K562 (cell line): ENCODE measurements at regions not wholly inside any gene's neighbourhood (a gene's known extent, or its start where the extent isn't known, plus 50 kb on each side); places are given as distances from the start of the nearest gene placed in this dataset.

Experiments
- FOXP1 ChIP-seq: sonication (generic); formaldehyde crosslinking; IDR thresholded peaks from 2 replicates; pipeline ENCODE4 v1.8.0; 2022; ENCODE audit warnings: mild to moderate bottlenecking, missing genetic modification reagents
- RBM14 ChIP-seq: fragments of 200-400 bp; formaldehyde crosslinking; IDR thresholded peaks from 2 replicates; pipeline ENCODE4 v1.6.1; 2018; ENCODE audit warnings: low read depth, mild to moderate bottlenecking, low read length, moderate library complexity, borderline replicate concordance; ENCODE audit not compliant: insufficient read depth
- SMARCC2 ChIP-seq: fragments of 450-650 bp; IDR thresholded peaks from 2 replicates; pipeline ENCODE4 v1.6.1; 2017; ENCODE audit warnings: antibody characterized with exemption, moderate library complexity, mild to moderate bottlenecking, low read depth
- ZBED1 ChIP-seq: IDR thresholded peaks from 2 replicates; pipeline ENCODE4 v1.6.1; 2014
- ZNF239 ChIP-seq: fragments of 250-450 bp; sonication (Bioruptor Pico); IDR thresholded peaks from 2 replicates; pipeline ENCODE4 v1.4.0; 2020; ENCODE audit warnings: mild to moderate bottlenecking
- ZNF384 ChIP-seq: IDR thresholded peaks from 2 replicates; pipeline ENCODE4 v1.6.1; 2012; ENCODE audit warnings: low read depth, low read length, improper control_type of control experiment
- TF ChIP-seq, protein P1 (sequence below): sonication (generic); formaldehyde crosslinking; IDR thresholded peaks from 2 replicates; pipeline ENCODE4 v1.8.1; 2023; ENCODE audit warnings: mild to moderate bottlenecking, missing genetic modification reagents
- TF ChIP-seq, protein P2 (sequence below): fragments of 200-800 bp; sonication (Bioruptor generic); IDR thresholded peaks from 2 replicates; pipeline ENCODE4 v1.6.1; 2016; ENCODE audit warnings: missing genetic modification characterization, missing compliant biosample characterization
- TF ChIP-seq, protein P3 (sequence below): sonication (generic); formaldehyde crosslinking; IDR thresholded peaks from 2 replicates; pipeline ENCODE4 v1.8.0; 2022; ENCODE audit warnings: mild to moderate bottlenecking, low read depth, missing genetic modification reagents
- TF ChIP-seq, protein P4 (sequence below): sonication (generic); formaldehyde crosslinking; IDR thresholded peaks from 2 replicates; pipeline ENCODE4 v1.8.0; 2023; ENCODE audit warnings: mild to moderate bottlenecking, missing genetic modification reagents
- TF ChIP-seq, protein P5 (sequence below): fragments of 450-650 bp; IDR thresholded peaks from 2 replicates; pipeline ENCODE4 v1.6.1; 2016; ENCODE audit warnings: antibody characterized with exemption
- TF ChIP-seq, protein P6 (sequence below): fragments of 250-450 bp; sonication (Bioruptor Pico); IDR thresholded peaks from 2 replicates; pipeline ENCODE4 v1.8.0; 2022; ENCODE audit warnings: inconsistent platforms

DNA sequence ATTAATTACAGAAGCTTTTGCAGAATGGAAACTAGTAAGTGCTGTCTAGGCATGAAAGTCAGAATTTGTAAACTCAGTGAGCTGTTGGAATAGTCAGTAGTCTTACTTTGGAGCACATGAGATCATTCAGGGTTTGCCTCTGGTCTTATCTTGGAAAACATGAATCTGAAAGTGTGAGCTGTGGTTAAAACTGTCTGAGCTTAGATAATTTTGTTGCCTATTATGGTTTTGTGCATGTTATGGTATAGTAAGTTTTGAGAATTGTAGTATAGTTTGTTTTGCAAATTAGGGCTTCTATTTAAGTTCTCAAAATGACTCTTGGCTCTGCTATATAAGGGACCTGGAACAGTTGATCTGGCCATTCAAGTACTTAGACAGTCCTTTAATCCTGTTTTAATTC, 53.7 kb upstream of the TRPC4 start (continued):
- TF ChIP-seq, protein P1, sequence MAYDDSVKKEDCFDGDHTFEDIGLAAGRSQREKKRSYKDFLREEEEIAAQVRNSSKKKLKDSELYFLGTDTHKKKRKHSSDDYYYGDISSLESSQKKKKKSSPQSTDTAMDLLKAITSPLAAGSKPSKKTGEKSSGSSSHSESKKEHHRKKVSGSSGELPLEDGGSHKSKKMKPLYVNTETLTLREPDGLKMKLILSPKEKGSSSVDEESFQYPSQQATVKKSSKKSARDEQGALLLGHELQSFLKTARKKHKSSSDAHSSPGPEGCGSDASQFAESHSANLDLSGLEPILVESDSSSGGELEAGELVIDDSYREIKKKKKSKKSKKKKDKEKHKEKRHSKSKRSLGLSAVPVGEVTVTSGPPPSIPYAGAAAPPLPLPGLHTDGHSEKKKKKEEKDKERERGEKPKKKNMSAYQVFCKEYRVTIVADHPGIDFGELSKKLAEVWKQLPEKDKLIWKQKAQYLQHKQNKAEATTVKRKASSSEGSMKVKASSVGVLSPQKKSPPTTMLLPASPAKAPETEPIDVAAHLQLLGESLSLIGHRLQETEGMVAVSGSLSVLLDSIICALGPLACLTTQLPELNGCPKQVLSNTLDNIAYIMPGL (CRISPR knock-in tag), result no peak
- no peak for TF ChIP-seq FOXP1
- TF ChIP-seq ZNF384, result no peak
- TF ChIP-seq, protein P2, sequence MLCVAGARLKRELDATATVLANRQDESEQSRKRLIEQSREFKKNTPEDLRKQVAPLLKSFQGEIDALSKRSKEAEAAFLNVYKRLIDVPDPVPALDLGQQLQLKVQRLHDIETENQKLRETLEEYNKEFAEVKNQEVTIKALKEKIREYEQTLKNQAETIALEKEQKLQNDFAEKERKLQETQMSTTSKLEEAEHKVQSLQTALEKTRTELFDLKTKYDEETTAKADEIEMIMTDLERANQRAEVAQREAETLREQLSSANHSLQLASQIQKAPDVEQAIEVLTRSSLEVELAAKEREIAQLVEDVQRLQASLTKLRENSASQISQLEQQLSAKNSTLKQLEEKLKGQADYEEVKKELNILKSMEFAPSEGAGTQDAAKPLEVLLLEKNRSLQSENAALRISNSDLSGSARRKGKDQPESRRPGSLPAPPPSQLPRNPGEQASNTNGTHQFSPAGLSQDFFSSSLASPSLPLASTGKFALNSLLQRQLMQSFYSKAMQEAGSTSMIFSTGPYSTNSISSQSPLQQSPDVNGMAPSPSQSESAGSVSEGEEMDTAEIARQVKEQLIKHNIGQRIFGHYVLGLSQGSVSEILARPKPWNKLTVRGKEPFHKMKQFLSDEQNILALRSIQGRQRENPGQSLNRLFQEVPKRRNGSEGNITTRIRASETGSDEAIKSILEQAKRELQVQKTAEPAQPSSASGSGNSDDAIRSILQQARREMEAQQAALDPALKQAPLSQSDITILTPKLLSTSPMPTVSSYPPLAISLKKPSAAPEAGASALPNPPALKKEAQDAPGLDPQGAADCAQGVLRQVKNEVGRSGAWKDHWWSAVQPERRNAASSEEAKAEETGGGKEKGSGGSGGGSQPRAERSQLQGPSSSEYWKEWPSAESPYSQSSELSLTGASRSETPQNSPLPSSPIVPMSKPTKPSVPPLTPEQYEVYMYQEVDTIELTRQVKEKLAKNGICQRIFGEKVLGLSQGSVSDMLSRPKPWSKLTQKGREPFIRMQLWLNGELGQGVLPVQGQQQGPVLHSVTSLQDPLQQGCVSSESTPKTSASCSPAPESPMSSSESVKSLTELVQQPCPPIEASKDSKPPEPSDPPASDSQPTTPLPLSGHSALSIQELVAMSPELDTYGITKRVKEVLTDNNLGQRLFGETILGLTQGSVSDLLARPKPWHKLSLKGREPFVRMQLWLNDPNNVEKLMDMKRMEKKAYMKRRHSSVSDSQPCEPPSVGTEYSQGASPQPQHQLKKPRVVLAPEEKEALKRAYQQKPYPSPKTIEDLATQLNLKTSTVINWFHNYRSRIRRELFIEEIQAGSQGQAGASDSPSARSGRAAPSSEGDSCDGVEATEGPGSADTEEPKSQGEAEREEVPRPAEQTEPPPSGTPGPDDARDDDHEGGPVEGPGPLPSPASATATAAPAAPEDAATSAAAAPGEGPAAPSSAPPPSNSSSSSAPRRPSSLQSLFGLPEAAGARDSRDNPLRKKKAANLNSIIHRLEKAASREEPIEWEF (CRISPR knock-in tag), result no peak
- TF ChIP-seq, protein P3, sequence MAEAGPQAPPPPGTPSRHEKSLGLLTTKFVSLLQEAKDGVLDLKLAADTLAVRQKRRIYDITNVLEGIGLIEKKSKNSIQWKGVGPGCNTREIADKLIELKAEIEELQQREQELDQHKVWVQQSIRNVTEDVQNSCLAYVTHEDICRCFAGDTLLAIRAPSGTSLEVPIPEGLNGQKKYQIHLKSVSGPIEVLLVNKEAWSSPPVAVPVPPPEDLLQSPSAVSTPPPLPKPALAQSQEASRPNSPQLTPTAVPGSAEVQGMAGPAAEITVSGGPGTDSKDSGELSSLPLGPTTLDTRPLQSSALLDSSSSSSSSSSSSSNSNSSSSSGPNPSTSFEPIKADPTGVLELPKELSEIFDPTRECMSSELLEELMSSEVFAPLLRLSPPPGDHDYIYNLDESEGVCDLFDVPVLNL (CRISPR knock-in tag), result no peak
- TF ChIP-seq ZNF239 (CRISPR knock-in tag), result no peak
- TF ChIP-seq RBM14, result no peak
- TF ChIP-seq, protein P4, sequence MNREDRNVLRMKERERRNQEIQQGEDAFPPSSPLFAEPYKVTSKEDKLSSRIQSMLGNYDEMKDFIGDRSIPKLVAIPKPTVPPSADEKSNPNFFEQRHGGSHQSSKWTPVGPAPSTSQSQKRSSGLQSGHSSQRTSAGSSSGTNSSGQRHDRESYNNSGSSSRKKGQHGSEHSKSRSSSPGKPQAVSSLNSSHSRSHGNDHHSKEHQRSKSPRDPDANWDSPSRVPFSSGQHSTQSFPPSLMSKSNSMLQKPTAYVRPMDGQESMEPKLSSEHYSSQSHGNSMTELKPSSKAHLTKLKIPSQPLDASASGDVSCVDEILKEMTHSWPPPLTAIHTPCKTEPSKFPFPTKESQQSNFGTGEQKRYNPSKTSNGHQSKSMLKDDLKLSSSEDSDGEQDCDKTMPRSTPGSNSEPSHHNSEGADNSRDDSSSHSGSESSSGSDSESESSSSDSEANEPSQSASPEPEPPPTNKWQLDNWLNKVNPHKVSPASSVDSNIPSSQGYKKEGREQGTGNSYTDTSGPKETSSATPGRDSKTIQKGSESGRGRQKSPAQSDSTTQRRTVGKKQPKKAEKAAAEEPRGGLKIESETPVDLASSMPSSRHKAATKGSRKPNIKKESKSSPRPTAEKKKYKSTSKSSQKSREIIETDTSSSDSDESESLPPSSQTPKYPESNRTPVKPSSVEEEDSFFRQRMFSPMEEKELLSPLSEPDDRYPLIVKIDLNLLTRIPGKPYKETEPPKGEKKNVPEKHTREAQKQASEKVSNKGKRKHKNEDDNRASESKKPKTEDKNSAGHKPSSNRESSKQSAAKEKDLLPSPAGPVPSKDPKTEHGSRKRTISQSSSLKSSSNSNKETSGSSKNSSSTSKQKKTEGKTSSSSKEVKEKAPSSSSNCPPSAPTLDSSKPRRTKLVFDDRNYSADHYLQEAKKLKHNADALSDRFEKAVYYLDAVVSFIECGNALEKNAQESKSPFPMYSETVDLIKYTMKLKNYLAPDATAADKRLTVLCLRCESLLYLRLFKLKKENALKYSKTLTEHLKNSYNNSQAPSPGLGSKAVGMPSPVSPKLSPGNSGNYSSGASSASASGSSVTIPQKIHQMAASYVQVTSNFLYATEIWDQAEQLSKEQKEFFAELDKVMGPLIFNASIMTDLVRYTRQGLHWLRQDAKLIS (CRISPR knock-in tag), result no peak
- no peak for TF ChIP-seq ZBED1
- peak; percentile 56; the same call in 1 of the 2 replicates for TF ChIP-seq SMARCC2
- TF ChIP-seq, protein P5, sequence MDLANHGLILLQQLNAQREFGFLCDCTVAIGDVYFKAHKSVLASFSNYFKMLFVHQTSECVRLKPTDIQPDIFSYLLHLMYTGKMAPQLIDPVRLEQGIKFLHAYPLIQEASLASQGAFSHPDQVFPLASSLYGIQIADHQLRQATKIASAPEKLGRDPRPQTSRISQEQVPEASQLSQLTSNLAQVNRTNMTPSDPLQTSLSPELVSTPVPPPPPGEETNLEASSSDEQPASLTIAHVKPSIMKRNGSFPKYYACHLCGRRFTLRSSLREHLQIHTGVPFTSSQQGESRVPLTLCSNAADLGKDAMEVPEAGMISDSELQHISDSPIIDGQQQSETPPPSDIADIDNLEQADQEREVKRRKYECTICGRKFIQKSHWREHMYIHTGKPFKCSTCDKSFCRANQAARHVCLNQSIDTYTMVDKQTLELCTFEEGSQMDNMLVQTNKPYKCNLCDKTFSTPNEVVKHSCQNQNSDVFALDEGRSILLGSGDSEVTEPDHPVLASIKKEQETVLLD, result no peak
- TF ChIP-seq, protein P6, sequence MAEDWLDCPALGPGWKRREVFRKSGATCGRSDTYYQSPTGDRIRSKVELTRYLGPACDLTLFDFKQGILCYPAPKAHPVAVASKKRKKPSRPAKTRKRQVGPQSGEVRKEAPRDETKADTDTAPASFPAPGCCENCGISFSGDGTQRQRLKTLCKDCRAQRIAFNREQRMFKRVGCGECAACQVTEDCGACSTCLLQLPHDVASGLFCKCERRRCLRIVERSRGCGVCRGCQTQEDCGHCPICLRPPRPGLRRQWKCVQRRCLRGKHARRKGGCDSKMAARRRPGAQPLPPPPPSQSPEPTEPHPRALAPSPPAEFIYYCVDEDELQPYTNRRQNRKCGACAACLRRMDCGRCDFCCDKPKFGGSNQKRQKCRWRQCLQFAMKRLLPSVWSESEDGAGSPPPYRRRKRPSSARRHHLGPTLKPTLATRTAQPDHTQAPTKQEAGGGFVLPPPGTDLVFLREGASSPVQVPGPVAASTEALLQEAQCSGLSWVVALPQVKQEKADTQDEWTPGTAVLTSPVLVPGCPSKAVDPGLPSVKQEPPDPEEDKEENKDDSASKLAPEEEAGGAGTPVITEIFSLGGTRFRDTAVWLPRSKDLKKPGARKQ (CRISPR knock-in tag), result no peak
